ENCODE measurements at regions not wholly inside any gene's neighbourhood (a gene's known extent, or its start where the extent isn't known, plus 50 kb on each side); places are given as distances from the start of the nearest gene placed in this dataset.

GRCh38 chr2:58484629-58485028 is 243.5 kb upstream of the FANCL start:
- CTCF ChIA-PET (ENCODE audit: partially characterized antibody): no interaction called here
- H3K36me3 ChIP-seq (ENCODE audit: insufficient read depth, low read length): no peaks in the 10 kb centered on the region
- peaks cover 0 to 3% (median 0%) of the 10 kb centered on the region in 8 donors for H3K9me3 Mint-ChIP-seq
- H3K4me1 Mint-ChIP-seq: no peaks in the 10 kb centered on the region
- H3K27ac ChIP-seq (ENCODE audit: low read depth, low read length): no peak overlapping the region
- DNase-seq: no peak
- no peak overlapping the region for H3K4me3 Mint-ChIP-seq
- H3K36me3 Mint-ChIP-seq: no peaks in the 10 kb centered on the region
- POLR2A ChIA-PET (ENCODE audit: partially characterized antibody): no interaction called here
- no peak overlapping the region for H3K4me3 ChIP-seq (ENCODE audit: low read length in 2 of 2)
- intact Hi-C loops (cut with micrococcal nuclease): no loop called here
- no peak overlapping the region for H3K27ac Mint-ChIP-seq
- H3K27me3 ChIP-seq (ENCODE audit: insufficient read depth, low read length): no peaks in the 10 kb centered on the region
- H3K9me3 ChIP-seq (ENCODE audit: control insufficient read depth in 1 of 2, low read length in 2 of 2): no peaks in the 10 kb centered on the region
- H3K27me3 Mint-ChIP-seq: no peaks in the 10 kb centered on the region
- no peaks in the 10 kb centered on the region for H3K4me1 ChIP-seq (ENCODE audit: insufficient read depth, low read length)

- Histone ChIP-seq H3K27ac (ENCODE audit: low read depth, low read length) (no peak overlapping the region), H3K4me1 (ENCODE audit: insufficient read depth, low read length) (no peaks in the 10 kb centered on the region), H3K36me3 (ENCODE audit: insufficient read depth, low read length) (no peaks in the 10 kb centered on the region), H3K4me3 (ENCODE audit: low read length in 2 of 2) (no peak overlapping the region), H3K9me3 (ENCODE audit: control insufficient read depth in 1 of 2, low read length in 2 of 2) (no peaks in the 10 kb centered on the region), H3K27me3 (ENCODE audit: insufficient read depth, low read length) (no peaks in the 10 kb centered on the region)
- Mint-ChIP-seq H3K27me3 (no peaks in the 10 kb centered on the region), H3K36me3 (no peaks in the 10 kb centered on the region), H3K27ac (no peak overlapping the region), H3K4me3 (no peak overlapping the region), H3K4me1 (no peaks in the 10 kb centered on the region), H3K9me3 (peaks cover 0 to 3% (median 0%) of the 10 kb centered on the region in 8 donors)
- POLR2A ChIA-PET (ENCODE audit: partially characterized antibody): no interaction called here
- DNase-seq: no peak
- intact Hi-C loops (cut with micrococcal nuclease): no loop called here
- CTCF ChIA-PET (ENCODE audit: partially characterized antibody): no interaction called here
These were observed 243.1 kb upstream of the FANCL start for GRCh38 chr2:58484221-58484620.

DNA sequence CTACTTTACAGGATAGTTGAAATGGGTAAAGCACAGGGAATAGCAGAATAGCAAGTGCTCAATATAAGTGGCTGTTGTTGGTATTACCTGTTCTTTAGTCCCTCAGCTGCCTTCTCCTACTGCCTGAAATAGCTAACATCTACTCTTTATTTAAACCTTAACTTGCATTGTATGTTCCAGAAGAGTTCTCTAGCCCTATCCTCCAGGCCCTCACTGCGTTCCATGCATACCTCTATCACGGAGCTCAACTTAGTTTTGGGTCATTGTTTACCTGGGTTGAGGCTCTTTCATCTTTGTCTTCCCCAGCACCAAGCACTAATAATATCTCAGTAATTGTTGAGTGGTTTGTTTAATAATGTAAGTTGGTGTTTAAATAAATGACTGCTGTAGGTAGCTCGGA is 242.2 kb upstream of the FANCL start:
- ChIA-PET CTCF (ENCODE audit: partially characterized antibody) (no interaction called here), POLR2A (ENCODE audit: partially characterized antibody) (no interaction called here)
- Mint-ChIP-seq H3K27me3 (no peaks in the 10 kb centered on the region), H3K4me1 (no peaks in the 10 kb centered on the region), H3K27ac (no peak overlapping the region), H3K9me3 (peaks cover 0 to 3% (median 0%) of the 10 kb centered on the region in 8 donors), H3K4me3 (no peak overlapping the region), H3K36me3 (no peaks in the 10 kb centered on the region)
- Histone ChIP-seq H3K4me1 (ENCODE audit: insufficient read depth, low read length) (no peaks in the 10 kb centered on the region), H3K4me3 (ENCODE audit: low read length in 2 of 2) (no peak overlapping the region), H3K36me3 (ENCODE audit: insufficient read depth, low read length) (no peaks in the 10 kb centered on the region), H3K27ac (ENCODE audit: low read depth, low read length) (no peak overlapping the region), H3K27me3 (ENCODE audit: insufficient read depth, low read length) (no peaks in the 10 kb centered on the region), H3K9me3 (ENCODE audit: control insufficient read depth in 1 of 2, low read length in 2 of 2) (no peaks in the 10 kb centered on the region)
- no peak for DNase-seq
- intact Hi-C loops (cut with micrococcal nuclease): no loop called here

GRCh38 chr2:58481670-58482069 is 240.5 kb upstream of the FANCL start:
- Mint-ChIP-seq H3K4me3 (no peak overlapping the region), H3K27ac (no peak overlapping the region), H3K4me1 (no peaks in the 10 kb centered on the region), H3K36me3 (no peaks in the 10 kb centered on the region), H3K27me3 (no peaks in the 10 kb centered on the region), H3K9me3 (peaks cover 0 to 2% (median 0%) of the 10 kb centered on the region in 8 donors)
- Histone ChIP-seq H3K9me3 (ENCODE audit: control insufficient read depth in 1 of 2, low read length in 2 of 2) (no peaks in the 10 kb centered on the region), H3K36me3 (ENCODE audit: insufficient read depth, low read length) (no peaks in the 10 kb centered on the region), H3K27me3 (ENCODE audit: insufficient read depth, low read length) (no peaks in the 10 kb centered on the region), H3K27ac (ENCODE audit: low read depth, low read length) (no peak overlapping the region), H3K4me1 (ENCODE audit: insufficient read depth, low read length) (no peaks in the 10 kb centered on the region), H3K4me3 (ENCODE audit: low read length in 2 of 2) (no peak overlapping the region)
- DNase-seq: no peak
- CTCF ChIA-PET (ENCODE audit: partially characterized antibody): no interaction called here
- POLR2A ChIA-PET (ENCODE audit: partially characterized antibody): no interaction called here
- intact Hi-C loops (cut with micrococcal nuclease): no loop called here

DNA sequence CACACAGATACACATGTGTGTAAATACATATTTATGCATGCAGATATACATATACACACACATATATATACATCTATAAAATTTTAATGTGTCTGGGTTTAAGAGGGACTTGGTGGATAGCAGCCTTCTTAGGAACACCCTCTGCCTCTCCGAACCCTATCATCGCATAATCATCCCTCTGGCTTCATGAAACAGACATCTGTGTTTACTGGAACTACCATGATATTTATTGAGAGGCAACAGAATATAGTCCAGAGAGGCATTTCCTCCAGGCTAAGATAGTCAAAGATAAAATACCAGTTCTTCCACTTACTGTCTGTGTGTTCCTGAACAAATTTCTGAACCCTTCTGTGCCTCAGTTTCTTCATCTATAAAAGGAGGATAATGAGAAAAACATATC is 239.0 kb upstream of the FANCL start:
- H3K27ac ChIP-seq (ENCODE audit: low read depth, low read length): no peak overlapping the region
- no peak overlapping the region for H3K4me3 ChIP-seq (ENCODE audit: low read length in 2 of 2)
- intact Hi-C loops (cut with micrococcal nuclease): no loop called here
- H3K27me3 Mint-ChIP-seq: no peaks in the 10 kb centered on the region
- POLR2A ChIA-PET (ENCODE audit: partially characterized antibody): no interaction called here
- CTCF ChIA-PET (ENCODE audit: partially characterized antibody): no interaction called here
- no peaks in the 10 kb centered on the region for H3K27me3 ChIP-seq (ENCODE audit: insufficient read depth, low read length)
- no peak overlapping the region for H3K4me3 Mint-ChIP-seq
- no peaks in the 10 kb centered on the region for H3K9me3 ChIP-seq (ENCODE audit: control insufficient read depth in 1 of 2, low read length in 2 of 2)
- no peaks in the 10 kb centered on the region for H3K4me1 Mint-ChIP-seq
- no peaks in the 10 kb centered on the region for H3K4me1 ChIP-seq (ENCODE audit: insufficient read depth, low read length)
- DNase-seq: no peak
- peaks cover 0 to 2% (median 0%) of the 10 kb centered on the region in 8 donors for H3K9me3 Mint-ChIP-seq
- H3K36me3 Mint-ChIP-seq: no peaks in the 10 kb centered on the region
- no peak overlapping the region for H3K27ac Mint-ChIP-seq
- H3K36me3 ChIP-seq (ENCODE audit: insufficient read depth, low read length): no peaks in the 10 kb centered on the region

DNA sequence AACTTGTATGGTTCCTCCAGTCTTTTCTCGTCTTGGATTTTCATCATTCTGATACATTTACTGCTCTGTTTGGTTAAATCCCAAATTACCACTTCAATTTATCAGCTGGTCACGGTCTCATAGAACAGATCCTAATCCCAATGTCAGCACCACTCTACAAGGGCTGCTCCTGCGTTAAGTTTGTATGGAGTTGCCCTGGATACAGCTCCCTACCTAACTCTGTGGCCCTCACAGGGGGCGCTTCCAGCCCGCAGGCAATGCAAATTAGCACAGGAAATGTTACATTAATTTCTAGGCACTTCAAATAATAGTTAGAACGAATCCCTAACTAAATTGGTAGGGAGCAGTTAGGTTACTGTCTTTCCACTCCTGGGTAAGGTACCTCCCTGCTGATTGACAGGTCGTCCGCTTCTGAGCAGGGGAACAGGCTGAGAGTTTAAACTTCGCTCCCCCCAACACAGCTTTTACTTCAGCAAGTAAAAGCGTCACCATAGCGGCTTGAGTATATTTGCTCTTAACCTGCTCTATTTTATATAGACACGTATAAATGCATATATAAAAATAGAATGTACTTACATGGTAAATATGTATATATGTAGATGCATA is 238.5 kb upstream of the FANCL start:
- Histone ChIP-seq H3K4me3 (ENCODE audit: low read length in 2 of 2) (no peak overlapping the region), H3K4me1 (ENCODE audit: insufficient read depth, low read length) (no peaks in the 10 kb centered on the region), H3K9me3 (ENCODE audit: control insufficient read depth in 1 of 2, low read length in 2 of 2) (no peaks in the 10 kb centered on the region), H3K36me3 (ENCODE audit: insufficient read depth, low read length) (no peaks in the 10 kb centered on the region), H3K27ac (ENCODE audit: low read depth, low read length) (no peak overlapping the region), H3K27me3 (ENCODE audit: insufficient read depth, low read length) (no peaks in the 10 kb centered on the region)
- Mint-ChIP-seq H3K36me3 (no peaks in the 10 kb centered on the region), H3K9me3 (peaks cover 0 to under 1% (median 0%) of the 10 kb centered on the region in 8 donors), H3K4me3 (no peak overlapping the region), H3K27ac (no peak overlapping the region), H3K4me1 (no peaks in the 10 kb centered on the region), H3K27me3 (no peaks in the 10 kb centered on the region)
- CTCF ChIA-PET (ENCODE audit: partially characterized antibody): no interaction called here
- no peak for DNase-seq
- intact Hi-C loops (cut with micrococcal nuclease): no loop called here
- POLR2A ChIA-PET (ENCODE audit: partially characterized antibody): no interaction called here

DNA sequence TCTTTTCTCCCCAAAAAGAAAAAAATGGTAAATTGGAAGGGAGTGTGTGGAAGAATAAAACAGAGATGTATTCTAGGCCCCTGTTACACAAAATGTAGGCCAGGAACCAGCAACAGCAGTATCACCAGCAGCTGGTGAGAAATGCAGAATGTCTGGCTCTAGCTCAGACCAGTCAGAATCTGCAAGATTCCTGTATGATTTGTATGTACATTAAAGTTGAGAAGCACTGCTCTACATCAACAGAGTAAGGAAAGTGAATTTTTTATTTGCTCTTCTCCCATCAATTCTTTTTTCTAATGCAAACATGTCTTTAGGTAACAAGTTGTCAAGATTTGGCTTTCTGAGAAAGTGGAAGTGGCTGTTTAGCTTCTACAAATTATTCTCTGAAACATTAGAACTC is 235.4 kb upstream of the FANCL start:
- H3K4me1 ChIP-seq (ENCODE audit: insufficient read depth, low read length): no peaks in the 10 kb centered on the region
- no peak overlapping the region for H3K27ac ChIP-seq (ENCODE audit: low read depth, low read length)
- intact Hi-C loops (cut with micrococcal nuclease): no loop called here
- Mint-ChIP-seq H3K4me1 (no peaks in the 10 kb centered on the region), H3K27me3 (no peaks in the 10 kb centered on the region), H3K9me3 (no peaks in the 10 kb centered on the region), H3K27ac (no peak overlapping the region), H3K4me3 (no peak overlapping the region), H3K36me3 (no peaks in the 10 kb centered on the region)
- POLR2A ChIA-PET (ENCODE audit: partially characterized antibody): no interaction called here
- H3K9me3 ChIP-seq (ENCODE audit: control insufficient read depth in 1 of 2, low read length in 2 of 2): no peaks in the 10 kb centered on the region
- no peak for DNase-seq
- no peaks in the 10 kb centered on the region for H3K36me3 ChIP-seq (ENCODE audit: insufficient read depth, low read length)
- H3K27me3 ChIP-seq (ENCODE audit: insufficient read depth, low read length): no peaks in the 10 kb centered on the region
- no peak overlapping the region for H3K4me3 ChIP-seq (ENCODE audit: low read length in 2 of 2)
- CTCF ChIA-PET (ENCODE audit: partially characterized antibody): no interaction called here

- no peak overlapping the region for H3K27ac Mint-ChIP-seq
- intact Hi-C loops (cut with micrococcal nuclease): no loop called here
- H3K27ac ChIP-seq (ENCODE audit: low read depth, low read length): no peak overlapping the region
- H3K4me1 Mint-ChIP-seq: no peaks in the 10 kb centered on the region
- no peak overlapping the region for H3K4me3 ChIP-seq (ENCODE audit: low read length in 2 of 2)
- H3K4me3 Mint-ChIP-seq: no peak overlapping the region
- no peaks in the 10 kb centered on the region for H3K36me3 ChIP-seq (ENCODE audit: insufficient read depth, low read length)
- ChIA-PET CTCF (ENCODE audit: partially characterized antibody) (no interaction called here), POLR2A (ENCODE audit: partially characterized antibody) (no interaction called here)
- H3K36me3 Mint-ChIP-seq: no peaks in the 10 kb centered on the region
- no peaks in the 10 kb centered on the region for H3K4me1 ChIP-seq (ENCODE audit: insufficient read depth, low read length)
- no peak for DNase-seq
- H3K9me3 Mint-ChIP-seq: no peaks in the 10 kb centered on the region
- H3K9me3 ChIP-seq (ENCODE audit: control insufficient read depth in 1 of 2, low read length in 2 of 2): no peaks in the 10 kb centered on the region
- peaks cover 0 to 4% of the 10 kb centered on the region in 2 donors for H3K27me3 Mint-ChIP-seq
- H3K27me3 ChIP-seq (ENCODE audit: insufficient read depth, low read length): no peaks in the 10 kb centered on the region
These were observed 234.6 kb upstream of the FANCL start for GRCh38 chr2:58475756-58476155.
